ENCODE measurements at regions not wholly inside any gene's neighbourhood (a gene's known extent, or its start where the extent isn't known, plus 50 kb on each side); places are given as distances from the start of the nearest gene placed in this dataset.

DNA sequence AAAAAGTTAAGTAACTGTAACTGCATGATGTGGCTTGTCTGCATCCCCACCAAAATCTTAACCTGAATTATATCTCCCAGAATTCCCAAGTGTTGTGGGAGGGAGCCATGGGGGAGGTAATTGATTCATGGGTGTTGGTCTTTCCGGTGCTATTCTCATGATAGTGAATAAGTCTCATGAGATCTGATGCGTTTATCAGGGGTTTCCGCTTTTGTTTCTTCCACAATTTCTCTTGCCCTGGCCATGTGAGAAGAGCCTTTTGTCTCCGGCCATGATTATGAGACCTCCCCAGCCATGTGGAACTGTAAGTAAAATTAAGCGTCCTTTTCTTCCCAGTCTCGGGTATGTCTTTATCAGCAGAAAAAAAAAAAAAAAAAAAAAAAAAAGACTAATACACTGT, 385.8 kb downstream of the SLITRK1 start:
- TF ChIP-seq, protein P1, sequence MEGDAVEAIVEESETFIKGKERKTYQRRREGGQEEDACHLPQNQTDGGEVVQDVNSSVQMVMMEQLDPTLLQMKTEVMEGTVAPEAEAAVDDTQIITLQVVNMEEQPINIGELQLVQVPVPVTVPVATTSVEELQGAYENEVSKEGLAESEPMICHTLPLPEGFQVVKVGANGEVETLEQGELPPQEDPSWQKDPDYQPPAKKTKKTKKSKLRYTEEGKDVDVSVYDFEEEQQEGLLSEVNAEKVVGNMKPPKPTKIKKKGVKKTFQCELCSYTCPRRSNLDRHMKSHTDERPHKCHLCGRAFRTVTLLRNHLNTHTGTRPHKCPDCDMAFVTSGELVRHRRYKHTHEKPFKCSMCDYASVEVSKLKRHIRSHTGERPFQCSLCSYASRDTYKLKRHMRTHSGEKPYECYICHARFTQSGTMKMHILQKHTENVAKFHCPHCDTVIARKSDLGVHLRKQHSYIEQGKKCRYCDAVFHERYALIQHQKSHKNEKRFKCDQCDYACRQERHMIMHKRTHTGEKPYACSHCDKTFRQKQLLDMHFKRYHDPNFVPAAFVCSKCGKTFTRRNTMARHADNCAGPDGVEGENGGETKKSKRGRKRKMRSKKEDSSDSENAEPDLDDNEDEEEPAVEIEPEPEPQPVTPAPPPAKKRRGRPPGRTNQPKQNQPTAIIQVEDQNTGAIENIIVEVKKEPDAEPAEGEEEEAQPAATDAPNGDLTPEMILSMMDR (conservative IDR thresholded peaks at IDR 0.05) = no peak
- no peak for TF ChIP-seq ZFX (IDR thresholded peaks at IDR 0.05)
